Activated naive CD8-positive, alpha-beta T cell treated with anti-CD3 and anti-CD28 coated beads for 36 hours (primary cell): ENCODE measurements at regions not wholly inside any gene's neighbourhood (a gene's known extent, or its start where the extent isn't known, plus 50 kb on each side); places are given as distances from the start of the nearest gene placed in this dataset.

Source experiments
- DNase-seq: peaks from one replicate; pipeline ENCODE4 v3.0.0; 2021
- H3K27ac Mint-ChIP-seq: one replicate; pipeline ENCODE4 v1.8.0; 2022; ENCODE audit warnings: mild to moderate bottlenecking, moderate library complexity, mixed read lengths
- H3K27me3 Mint-ChIP-seq: one replicate; pipeline ENCODE4 v1.8.0; 2022; ENCODE audit warnings: mild to moderate bottlenecking, mixed read lengths
- H3K36me3 Mint-ChIP-seq: one replicate; pipeline ENCODE4 v1.8.0; 2021; ENCODE audit warnings: mild to moderate bottlenecking, mixed read lengths
- H3K4me1 Mint-ChIP-seq: one replicate; pipeline ENCODE4 v1.8.0; 2021; ENCODE audit warnings: mixed read lengths
- H3K4me3 Mint-ChIP-seq: one replicate; pipeline ENCODE4 v1.8.0; 2022; ENCODE audit warnings: mild to moderate bottlenecking, moderate library complexity, mixed read lengths
- H3K9me3 Mint-ChIP-seq: one replicate; pipeline ENCODE4 v1.8.0; 2022; ENCODE audit warnings: mixed read lengths

DNA sequence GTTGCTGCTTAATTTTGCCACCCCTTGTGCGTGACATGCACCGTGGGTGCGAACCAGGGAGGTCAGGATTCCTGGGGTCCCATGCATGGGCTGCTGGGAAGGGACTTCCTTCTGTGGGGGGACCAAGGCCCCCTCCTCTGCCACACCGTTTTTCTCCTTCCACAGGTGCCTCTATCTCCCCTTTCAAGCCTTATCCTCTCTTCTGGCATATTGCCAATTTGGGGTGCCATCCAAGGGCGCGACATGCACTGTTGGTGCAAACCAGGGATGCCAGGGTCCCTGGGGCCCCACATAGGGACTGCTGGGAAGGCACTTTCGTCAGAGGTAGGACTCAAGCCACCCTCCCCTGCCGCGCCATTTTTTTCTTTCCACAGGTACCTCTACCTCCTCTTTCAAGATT lies 289.0 kb downstream of the ALG10 start:
- no peak overlapping the region for H3K4me3 Mint-ChIP-seq
- peaks cover 49% of the 10 kb centered on the region for H3K9me3 Mint-ChIP-seq
- no peak overlapping the region for H3K27ac Mint-ChIP-seq
- peaks cover 4% of the 10 kb centered on the region for H3K27me3 Mint-ChIP-seq
- DNase-seq = no peak
- H3K4me1 Mint-ChIP-seq = no peaks in the 10 kb centered on the region
- peaks cover 2% of the 10 kb centered on the region for H3K36me3 Mint-ChIP-seq

DNA sequence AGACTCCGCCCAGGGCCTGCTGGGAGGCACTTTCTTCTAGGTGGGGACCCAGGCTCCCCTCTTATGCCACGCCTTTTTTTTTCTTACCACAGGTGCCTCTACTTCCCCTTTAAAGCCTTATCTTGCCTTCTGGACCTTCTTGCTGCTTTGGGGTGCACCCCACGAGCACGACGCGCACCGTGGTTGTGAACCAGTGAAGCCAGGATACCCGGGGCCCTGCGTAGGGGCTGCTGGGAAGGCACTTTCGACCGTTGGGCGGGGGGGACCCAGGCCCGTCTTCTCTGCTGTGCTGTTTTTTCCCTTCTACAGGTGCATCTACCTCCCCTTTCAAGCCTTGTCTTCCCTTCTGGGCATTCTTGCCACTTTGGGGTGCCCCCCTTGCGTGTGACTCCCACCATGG lies 305.4 kb downstream of the ALG10 start:
- Mint-ChIP-seq H3K36me3 (no peaks in the 10 kb centered on the region), H3K9me3 (peaks cover 34% of the 10 kb centered on the region), H3K4me1 (no peaks in the 10 kb centered on the region), H3K4me3 (no peak overlapping the region), H3K27ac (no peak overlapping the region), H3K27me3 (peaks cover 3% of the 10 kb centered on the region)
- DNase-seq = no peak

DNA sequence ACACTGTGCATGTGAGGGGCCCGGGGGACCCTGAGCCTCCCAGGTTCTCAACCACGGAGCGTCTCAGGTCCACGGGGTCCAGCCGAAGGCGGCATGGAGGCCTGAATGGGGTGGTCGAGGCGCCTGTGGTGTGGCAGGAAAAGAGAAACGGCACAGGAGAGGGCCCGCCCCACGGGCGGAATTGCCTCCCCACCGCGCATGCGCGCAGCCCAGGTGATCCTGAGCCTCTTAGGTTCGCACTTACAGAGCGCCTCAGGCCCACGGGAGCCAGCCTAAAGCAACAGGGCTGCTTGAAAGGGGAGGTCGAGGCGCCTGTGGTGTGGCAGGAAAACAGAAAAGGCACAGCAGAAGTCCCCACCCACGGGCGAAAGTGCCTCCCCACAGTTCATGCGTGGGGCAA lies 311.0 kb downstream of the ALG10 start:
- DNase-seq = no peak
- H3K36me3 Mint-ChIP-seq = no peaks in the 10 kb centered on the region

DNA sequence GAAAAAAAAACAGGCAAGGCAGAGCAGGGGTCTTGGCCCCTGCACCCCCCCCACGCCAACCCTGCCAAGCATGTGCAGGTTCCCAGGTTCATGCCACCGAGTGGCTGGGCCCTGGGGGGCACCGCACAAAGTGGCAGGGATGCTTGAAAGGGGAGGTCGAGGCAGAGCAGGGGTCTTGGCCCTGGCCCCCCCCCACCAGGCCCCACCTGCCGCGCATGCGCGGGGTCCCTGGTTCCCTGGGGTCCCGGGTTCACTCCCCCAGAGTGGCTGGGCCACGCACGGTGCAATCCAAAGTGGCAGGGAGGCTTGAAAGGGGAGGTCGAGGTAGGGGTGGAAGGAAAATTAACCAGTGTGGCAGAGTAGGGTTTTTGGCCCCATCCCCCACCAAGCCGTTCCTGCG lies 312.2 kb downstream of the ALG10 start:
- no peaks in the 10 kb centered on the region for H3K36me3 Mint-ChIP-seq
- H3K27me3 Mint-ChIP-seq = peaks cover 7% of the 10 kb centered on the region
- H3K4me1 Mint-ChIP-seq = no peaks in the 10 kb centered on the region
- H3K4me3 Mint-ChIP-seq = no peak overlapping the region
- DNase-seq = no peak
- H3K9me3 Mint-ChIP-seq = peaks cover 3% of the 10 kb centered on the region
- no peak overlapping the region for H3K27ac Mint-ChIP-seq

More for the DNA sequence above, 311.0 kb downstream of the ALG10 start:
- Mint-ChIP-seq H3K27me3 (peaks cover 7% of the 10 kb centered on the region), H3K27ac (no peak overlapping the region), H3K4me3 (no peak overlapping the region), H3K9me3 (peaks cover 3% of the 10 kb centered on the region), H3K4me1 (no peaks in the 10 kb centered on the region)

DNA sequence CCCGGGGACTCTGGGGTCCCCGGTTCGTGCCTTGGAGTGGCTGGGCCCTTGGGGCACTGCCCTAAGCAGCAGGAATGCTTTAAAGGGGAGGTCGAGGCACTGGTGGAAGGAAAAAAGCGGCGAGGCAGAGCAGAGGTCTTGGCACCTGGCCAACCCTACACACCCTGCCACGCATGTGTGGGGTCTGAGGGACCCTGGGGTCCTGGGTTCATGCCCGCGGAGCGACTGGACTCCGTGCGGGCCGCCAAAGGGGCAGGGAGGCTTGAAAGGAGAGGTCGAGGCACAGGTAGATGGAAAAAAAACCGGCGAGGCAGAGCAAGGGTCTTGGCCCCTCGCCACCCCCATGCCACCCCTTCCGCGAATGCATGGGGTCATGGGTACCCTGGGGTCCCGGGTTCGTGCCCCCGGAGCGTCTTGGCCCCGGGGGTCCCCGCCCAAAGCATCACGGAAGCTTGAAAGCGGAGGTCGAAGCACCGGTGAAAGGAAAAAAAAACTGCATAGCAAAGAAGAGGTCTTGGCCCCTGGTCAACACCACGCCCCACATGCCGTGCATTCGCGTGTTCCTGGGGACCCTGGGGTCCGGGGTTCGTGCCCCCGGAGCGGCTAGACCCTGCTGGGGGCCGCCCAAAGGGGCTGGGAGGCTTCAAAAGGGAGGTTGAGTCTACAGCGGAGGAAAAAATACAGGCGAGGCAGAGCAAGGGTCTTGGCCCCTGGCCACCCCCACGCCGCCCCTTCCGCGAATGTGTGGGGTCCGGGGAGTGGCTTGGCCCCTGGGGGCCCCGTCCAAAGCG lies 312.9 kb downstream of the ALG10 start:
- H3K9me3 Mint-ChIP-seq = peaks cover 2% of the 10 kb centered on the region
- H3K27me3 Mint-ChIP-seq = peaks cover 7% of the 10 kb centered on the region
- H3K27ac Mint-ChIP-seq = no peak overlapping the region
- no peaks in the 10 kb centered on the region for H3K36me3 Mint-ChIP-seq
- no peak for DNase-seq
- no peaks in the 10 kb centered on the region for H3K4me1 Mint-ChIP-seq
- no peak overlapping the region for H3K4me3 Mint-ChIP-seq

DNA sequence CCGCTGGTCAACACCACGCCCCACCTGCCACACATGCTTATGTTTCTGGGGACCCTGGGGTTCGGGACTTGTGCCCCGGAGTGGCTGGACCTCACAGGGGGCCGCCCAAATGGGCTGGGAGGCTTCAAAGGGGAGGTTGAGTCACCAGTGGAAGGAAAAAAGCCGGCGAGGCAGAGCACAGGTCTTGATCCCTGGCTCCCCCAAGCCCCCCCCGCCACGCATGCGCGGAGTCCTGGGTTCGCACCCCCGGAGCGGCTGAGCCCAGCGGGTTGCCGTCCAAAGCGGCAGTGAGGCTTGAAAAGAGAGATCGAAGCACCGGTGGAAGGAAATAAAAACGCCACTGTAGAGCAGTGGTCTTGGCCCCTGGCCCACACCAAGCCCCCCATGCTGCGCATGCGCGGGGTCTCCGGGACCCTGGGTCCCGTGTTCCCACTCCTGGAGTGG lies 313.5 kb downstream of the ALG10 start:
- H3K9me3 Mint-ChIP-seq = no peaks in the 10 kb centered on the region
- no peaks in the 10 kb centered on the region for H3K4me1 Mint-ChIP-seq
- H3K27me3 Mint-ChIP-seq = peaks cover 7% of the 10 kb centered on the region
- H3K4me3 Mint-ChIP-seq = no peak overlapping the region
- H3K36me3 Mint-ChIP-seq = no peaks in the 10 kb centered on the region
- no peak for DNase-seq
- H3K27ac Mint-ChIP-seq = no peak overlapping the region

DNA sequence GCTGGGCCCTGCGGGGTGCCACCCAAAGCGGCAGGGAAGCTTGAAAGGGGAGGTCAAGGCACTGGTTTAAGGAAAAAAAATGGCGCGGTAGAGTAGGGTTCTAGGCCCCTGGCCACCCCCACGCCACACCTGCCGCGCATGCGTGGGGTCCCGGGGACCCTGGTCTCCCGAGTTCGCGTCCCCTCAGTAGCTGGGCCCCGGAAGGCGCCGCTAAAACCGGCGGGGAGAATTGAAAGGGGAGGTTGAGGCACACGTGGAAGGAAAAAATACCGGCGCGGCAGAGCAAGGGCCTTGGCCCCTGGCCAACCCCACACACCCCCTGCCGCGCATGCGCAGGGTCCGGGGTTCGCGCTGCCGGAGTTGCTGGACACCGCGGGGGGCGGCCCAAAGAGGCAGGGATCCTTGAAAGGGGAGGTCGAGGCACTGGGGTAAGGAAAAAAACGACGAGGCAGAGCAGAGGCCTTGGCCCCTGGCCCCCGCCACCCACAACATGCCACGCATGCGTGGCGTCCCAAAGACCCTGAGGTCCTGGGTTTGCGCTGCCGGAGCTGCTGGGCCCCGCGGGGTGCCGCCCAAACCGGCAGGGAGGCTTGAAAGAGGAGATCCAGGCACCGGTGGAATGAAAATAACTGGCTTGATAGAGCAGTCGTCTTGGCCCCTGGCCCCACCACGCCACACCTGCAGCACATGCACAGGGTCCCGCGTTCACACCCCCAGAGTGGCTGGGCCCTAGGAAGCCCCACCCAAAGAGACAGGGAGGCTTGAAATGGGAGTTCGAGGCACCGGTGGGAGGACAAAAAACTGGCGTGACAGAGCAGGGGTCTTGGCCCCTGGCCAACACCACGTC lies 314.5 kb downstream of the ALG10 start:
- no peaks in the 10 kb centered on the region for H3K36me3 Mint-ChIP-seq
- peaks cover 7% of the 10 kb centered on the region for H3K27me3 Mint-ChIP-seq
- no peaks in the 10 kb centered on the region for H3K9me3 Mint-ChIP-seq

DNA sequence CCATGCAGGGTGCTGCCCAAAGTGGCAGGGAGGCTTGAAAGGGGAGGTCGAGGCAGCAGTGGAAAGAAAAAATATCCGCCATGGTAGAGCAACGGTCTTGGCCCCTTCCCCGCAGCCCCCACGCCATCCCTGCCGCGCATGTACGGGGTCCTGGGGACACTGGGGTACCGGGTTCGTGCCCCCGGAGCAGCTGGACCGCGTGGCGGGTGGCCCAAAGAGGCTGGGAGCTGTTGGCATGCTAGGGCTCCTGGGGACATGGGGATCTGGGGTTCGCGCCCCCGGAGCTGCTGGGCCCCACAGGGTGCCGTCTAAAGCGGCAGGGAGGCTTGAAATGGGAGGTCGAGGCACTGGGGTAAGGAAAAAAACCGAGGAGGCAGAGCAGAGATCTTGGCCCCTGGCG lies 316.5 kb downstream of the ALG10 start:
- H3K4me1 Mint-ChIP-seq = no peaks in the 10 kb centered on the region
- H3K36me3 Mint-ChIP-seq = no peaks in the 10 kb centered on the region
- H3K27me3 Mint-ChIP-seq = no peaks in the 10 kb centered on the region
- no peak for DNase-seq
- no peak overlapping the region for H3K4me3 Mint-ChIP-seq
- H3K27ac Mint-ChIP-seq = no peak overlapping the region
- H3K9me3 Mint-ChIP-seq = no peaks in the 10 kb centered on the region

More for the DNA sequence above, 314.5 kb downstream of the ALG10 start:
- Mint-ChIP-seq H3K4me1 (no peaks in the 10 kb centered on the region), H3K4me3 (no peak overlapping the region), H3K27ac (no peak overlapping the region)
- no peak for DNase-seq

DNA sequence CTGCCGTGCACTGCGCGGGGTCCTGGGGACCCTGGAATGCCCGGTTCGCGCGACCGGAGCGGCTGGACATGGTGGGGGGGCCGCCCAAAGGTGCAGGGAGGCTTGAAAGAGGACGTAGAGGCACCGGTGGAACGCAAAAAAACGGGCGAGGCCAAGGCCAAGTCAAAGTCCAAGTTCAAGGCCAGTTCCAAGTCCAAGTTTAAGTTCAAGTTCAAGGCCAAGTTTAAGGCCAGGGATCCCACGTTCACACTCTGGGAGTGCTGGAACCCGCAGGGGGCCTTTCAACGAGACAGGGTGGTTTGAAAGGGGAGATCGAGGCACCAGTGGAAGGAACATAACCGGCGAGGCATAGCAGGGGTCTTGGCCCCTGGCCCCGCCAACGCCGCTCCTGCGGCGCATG lies 317.6 kb downstream of the ALG10 start:
- H3K27me3 Mint-ChIP-seq = no peaks in the 10 kb centered on the region
- no peak overlapping the region for H3K27ac Mint-ChIP-seq
- H3K9me3 Mint-ChIP-seq = no peaks in the 10 kb centered on the region
- no peaks in the 10 kb centered on the region for H3K4me1 Mint-ChIP-seq
- H3K4me3 Mint-ChIP-seq = no peak overlapping the region
- no peak for DNase-seq
- H3K36me3 Mint-ChIP-seq = no peaks in the 10 kb centered on the region

DNA sequence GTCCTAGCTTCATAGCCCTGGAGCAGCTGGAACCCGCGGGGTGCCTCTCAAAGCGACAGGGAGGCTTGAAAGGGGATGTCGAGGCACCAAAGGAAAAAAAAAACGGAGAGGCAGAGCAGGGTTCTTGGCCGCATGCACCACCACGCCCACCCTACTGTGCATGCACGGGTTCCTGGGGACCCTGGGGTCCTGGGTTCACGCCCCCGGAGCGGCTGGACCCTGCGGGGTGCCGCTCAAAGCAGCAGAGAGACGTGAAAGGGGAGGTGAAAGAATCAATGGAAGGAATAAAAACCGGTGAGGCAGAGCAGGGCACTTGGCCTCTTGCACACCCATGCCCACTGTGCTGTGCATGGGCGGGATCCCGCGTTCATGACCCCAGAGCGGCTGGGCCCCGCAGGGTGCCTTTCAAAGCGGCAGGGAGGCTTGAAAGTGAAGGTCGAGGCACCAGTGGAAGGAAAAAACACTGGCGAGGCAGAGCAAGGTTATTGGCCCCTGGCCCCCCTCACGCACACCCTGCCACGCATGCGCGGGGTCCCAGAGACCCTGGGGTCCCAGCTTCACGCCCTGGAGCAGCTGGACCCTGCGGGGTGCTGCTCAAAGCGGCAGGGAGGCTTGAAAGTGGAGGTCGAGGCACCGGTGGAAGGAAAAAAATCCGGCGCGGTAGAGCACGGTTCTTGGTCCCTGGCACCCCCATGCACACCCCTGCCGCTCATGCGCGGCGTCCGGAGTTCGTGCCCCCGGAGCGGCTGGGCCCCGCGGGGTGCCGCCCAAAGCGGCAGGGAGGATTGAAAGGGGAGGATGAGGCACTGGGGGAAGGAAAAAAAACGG lies 318.5 kb downstream of the ALG10 start:
- no peak overlapping the region for H3K4me3 Mint-ChIP-seq
- no peak overlapping the region for H3K27ac Mint-ChIP-seq
- no peaks in the 10 kb centered on the region for H3K27me3 Mint-ChIP-seq
- H3K36me3 Mint-ChIP-seq = no peaks in the 10 kb centered on the region
- DNase-seq = no peak
- no peaks in the 10 kb centered on the region for H3K9me3 Mint-ChIP-seq
- no peaks in the 10 kb centered on the region for H3K4me1 Mint-ChIP-seq

DNA sequence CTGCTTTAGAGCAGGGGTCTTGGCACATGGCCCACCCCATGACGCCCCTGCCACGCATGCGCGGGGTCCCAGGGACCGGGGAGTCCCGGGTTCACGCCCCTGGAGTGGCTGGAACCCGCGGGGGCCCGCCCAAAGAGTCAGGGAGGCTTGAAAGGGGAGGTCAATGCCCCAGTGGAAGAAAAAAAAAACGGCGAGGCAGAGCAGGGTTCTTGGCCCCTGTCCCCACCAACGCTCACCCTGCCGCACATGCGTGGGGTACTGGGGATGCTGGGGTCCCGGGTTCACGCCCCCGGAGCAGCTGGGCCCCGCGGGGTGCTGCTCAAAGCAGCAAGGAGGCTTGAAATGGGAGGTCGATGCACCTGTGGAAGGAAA lies 319.1 kb downstream of the ALG10 start:
- Mint-ChIP-seq H3K36me3 (no peaks in the 10 kb centered on the region), H3K4me1 (no peaks in the 10 kb centered on the region), H3K4me3 (no peak overlapping the region), H3K27ac (no peak overlapping the region), H3K27me3 (no peaks in the 10 kb centered on the region), H3K9me3 (no peaks in the 10 kb centered on the region)
- no peak for DNase-seq

DNA sequence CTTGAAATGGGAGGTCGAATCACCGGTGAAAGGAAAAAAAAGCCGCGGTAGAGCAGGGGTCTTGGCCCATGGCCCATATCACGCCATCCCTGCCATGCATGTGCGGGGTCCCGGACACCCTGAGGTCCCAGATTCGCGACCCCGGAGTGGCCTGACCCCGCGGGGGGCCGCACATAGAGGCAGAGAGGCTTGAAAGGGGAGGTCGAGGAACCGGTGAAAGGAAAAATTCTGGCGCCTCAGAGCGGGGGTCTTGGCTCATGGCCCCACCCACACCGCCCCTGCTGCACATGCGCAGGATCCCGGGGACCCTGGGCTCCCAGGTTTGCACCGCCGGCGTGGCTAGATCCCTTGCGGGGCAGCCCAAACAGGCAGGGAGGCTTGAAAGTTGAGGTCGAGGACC lies 319.8 kb downstream of the ALG10 start:
- DNase-seq = no peak
- Mint-ChIP-seq H3K4me1 (no peaks in the 10 kb centered on the region), H3K4me3 (no peak overlapping the region), H3K36me3 (peaks cover 1% of the 10 kb centered on the region), H3K27me3 (no peaks in the 10 kb centered on the region), H3K27ac (no peak overlapping the region), H3K9me3 (no peaks in the 10 kb centered on the region)

DNA sequence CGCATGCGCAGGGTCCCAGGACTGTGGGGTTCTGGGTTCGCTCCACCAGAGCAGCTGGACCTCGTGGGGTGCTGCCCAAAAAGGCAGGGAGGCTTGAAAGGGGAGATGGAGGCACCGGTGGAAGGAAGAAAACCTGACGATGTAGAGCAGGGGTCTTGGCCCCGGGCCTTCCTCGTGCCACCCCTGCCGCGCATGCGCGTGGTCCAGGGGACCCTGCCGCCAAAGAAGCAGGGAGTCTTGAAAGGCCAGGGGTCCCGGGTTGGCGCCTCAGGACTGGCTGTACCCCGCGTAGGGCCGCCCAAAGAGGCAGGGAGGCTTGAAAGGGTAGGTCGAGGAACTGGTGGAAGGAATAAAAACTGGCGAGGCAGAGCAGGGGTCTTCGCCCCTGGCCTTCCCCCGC lies 321.0 kb downstream of the ALG10 start:
- Mint-ChIP-seq H3K4me3 (no peak overlapping the region), H3K27ac (no peak overlapping the region), H3K9me3 (peaks cover 3% of the 10 kb centered on the region), H3K27me3 (no peaks in the 10 kb centered on the region), H3K4me1 (no peaks in the 10 kb centered on the region), H3K36me3 (peaks cover 1% of the 10 kb centered on the region)
- no peak for DNase-seq

DNA sequence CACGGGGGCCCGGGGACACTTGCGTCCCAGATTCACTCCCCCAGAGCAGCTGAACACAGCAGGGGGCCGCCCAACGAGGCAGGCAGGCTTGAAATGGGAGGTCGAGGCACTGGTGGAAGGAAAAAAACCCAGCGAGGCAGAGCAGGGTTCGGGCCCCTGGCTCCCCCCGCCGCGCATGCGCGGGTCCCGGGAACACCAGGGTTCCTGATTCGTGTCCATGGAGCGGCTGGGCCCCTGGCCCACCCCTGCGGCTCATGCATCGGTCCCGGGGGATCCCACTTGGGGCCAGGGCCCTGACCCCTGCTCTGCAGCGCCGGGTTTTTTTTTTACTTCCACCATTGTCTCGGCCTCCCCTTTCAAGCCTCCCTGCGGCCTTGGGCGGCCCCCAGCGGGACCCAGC lies 321.5 kb downstream of the ALG10 start:
- Mint-ChIP-seq H3K4me3 (no peak overlapping the region), H3K36me3 (peaks cover 1% of the 10 kb centered on the region), H3K27me3 (no peaks in the 10 kb centered on the region), H3K27ac (no peak overlapping the region), H3K9me3 (peaks cover 3% of the 10 kb centered on the region), H3K4me1 (no peaks in the 10 kb centered on the region)
- DNase-seq = no peak

DNA sequence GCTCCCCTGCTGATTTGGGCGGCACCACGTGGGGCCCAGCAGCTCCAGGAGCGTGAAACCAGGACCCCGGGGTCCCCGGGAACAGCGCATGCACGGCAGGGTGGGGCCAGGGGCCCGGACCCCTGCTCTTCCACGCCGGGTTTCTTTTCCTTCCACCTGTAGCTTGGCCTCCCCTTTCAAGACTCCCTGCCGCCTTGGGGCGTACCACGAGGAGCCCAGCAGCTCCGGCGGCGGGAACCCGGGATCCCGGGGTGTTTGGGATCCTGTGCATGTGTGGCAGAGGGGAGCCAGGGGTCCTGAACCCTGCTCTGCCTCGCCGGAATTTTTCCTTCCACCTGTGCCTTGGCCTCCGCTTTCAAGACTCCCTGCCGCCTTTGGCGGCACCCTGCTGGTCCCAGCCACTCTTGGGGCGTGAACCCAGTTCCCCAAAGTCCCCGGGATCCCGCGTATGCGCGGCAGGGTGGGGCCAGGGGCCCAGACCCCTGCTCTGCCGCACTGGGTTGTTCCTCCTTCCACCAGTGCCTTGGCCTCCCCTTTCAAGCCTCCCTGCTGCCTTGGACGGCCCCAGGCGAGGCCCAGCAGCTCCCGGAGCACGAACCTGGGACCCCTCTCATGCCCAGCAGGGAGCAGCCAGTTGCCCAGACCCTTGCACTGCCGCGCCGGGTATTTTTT lies 322.7 kb downstream of the ALG10 start:
- H3K27ac Mint-ChIP-seq = no peak overlapping the region
- H3K36me3 Mint-ChIP-seq = peaks cover 1% of the 10 kb centered on the region
- peaks cover 3% of the 10 kb centered on the region for H3K9me3 Mint-ChIP-seq
- no peak for DNase-seq
- no peak overlapping the region for H3K4me3 Mint-ChIP-seq
- no peaks in the 10 kb centered on the region for H3K27me3 Mint-ChIP-seq
- H3K4me1 Mint-ChIP-seq = no peaks in the 10 kb centered on the region
